GM23248 (cell line): ENCODE measurements at regions not wholly inside any gene's neighbourhood (a gene's known extent, or its start where the extent isn't known, plus 50 kb on each side); places are given as distances from the start of the nearest gene placed in this dataset.

ENCODE experiments used
- DNase-seq: peaks from one replicate; pipeline ENCODE4 v3.0.0-alpha.2; 2015
- H2AFZ ChIP-seq: fragments of 200-600 bp; sonication (generic); 2 replicates; pipeline ENCODE4 v1.6.1; 2016; ENCODE audit warnings: antibody characterized with exemption
- H3F3A ChIP-seq: fragments of 200-600 bp; sonication (generic); 2 replicates; pipeline ENCODE4 v1.6.1; 2016; ENCODE audit warnings: mild to moderate bottlenecking, antibody characterized with exemption, mixed run types; ENCODE audit not compliant: insufficient read depth
- H3K27ac ChIP-seq: fragments of 200-600 bp; sonication (generic); 2 replicates; pipeline ENCODE4 v1.5.1; 2016; ENCODE audit warnings: mild to moderate bottlenecking
- H3K27me3 ChIP-seq: fragments of 200-600 bp; sonication (generic); replicated peaks from 2 replicates; pipeline ENCODE4 v1.6.1; 2016; ENCODE audit warnings: mild to moderate bottlenecking; ENCODE audit not compliant: insufficient read depth
- H3K36me3 ChIP-seq: fragments of 200-600 bp; sonication (generic); 2 replicates; pipeline ENCODE4 v1.6.1; 2016; ENCODE audit warnings: low read depth, mild to moderate bottlenecking
- H3K4me1 ChIP-seq: fragments of 200-600 bp; sonication (generic); 2 replicates; pipeline ENCODE4 v1.6.1; 2016; ENCODE audit warnings: mild to moderate bottlenecking; ENCODE audit not compliant: insufficient read depth
- H3K4me2 ChIP-seq: fragments of 200-600 bp; sonication (generic); one replicate; pipeline ENCODE4 v1.6.1; 2016; ENCODE audit warnings: mild to moderate bottlenecking; ENCODE audit not compliant: unreplicated experiment
- H3K4me3 ChIP-seq: fragments of 200-600 bp; sonication (generic); 2 replicates; pipeline ENCODE4 v1.5.1; 2016; ENCODE audit warnings: mild to moderate bottlenecking
- H3K79me2 ChIP-seq: fragments of 200-600 bp; sonication (generic); 2 replicates; pipeline ENCODE4 v1.6.1; 2016; ENCODE audit warnings: mild to moderate bottlenecking; ENCODE audit not compliant: insufficient read depth
- H3K9ac ChIP-seq: fragments of 200-600 bp; sonication (generic); 2 replicates; pipeline ENCODE4 v1.6.1; 2016; ENCODE audit warnings: mild to moderate bottlenecking
- H3K9me2 ChIP-seq: fragments of 200-600 bp; sonication (generic); 2 replicates; pipeline ENCODE4 v1.6.1; 2016; ENCODE audit warnings: mixed run types, mild to moderate bottlenecking, moderate library complexity; ENCODE audit not compliant: insufficient read depth
- H3K9me3 ChIP-seq: fragments of 200-600 bp; sonication (generic); one replicate; pipeline ENCODE4 v1.6.1; 2017; ENCODE audit warnings: low read depth
- H4K20me1 ChIP-seq: fragments of 200-600 bp; sonication (generic); 2 replicates; pipeline ENCODE4 v1.6.0; 2016; ENCODE audit not compliant: insufficient read depth
- EZH2 ChIP-seq: fragments of 200-600 bp; sonication (generic); IDR thresholded peaks from 2 replicates; pipeline ENCODE4 v1.6.1; 2018; ENCODE audit warnings: antibody characterized with exemption, mild to moderate bottlenecking; ENCODE audit not compliant: insufficient read depth, poor library complexity, severe bottlenecking
- EZH2phosphoT487 ChIP-seq: fragments of 200-600 bp; sonication (generic); IDR thresholded peaks from 2 replicates; pipeline ENCODE4 v1.6.1; 2018; ENCODE audit warnings: antibody characterized with exemption, moderate library complexity, mild to moderate bottlenecking, low read depth; ENCODE audit not compliant: insufficient read depth
- WGBS, 2 experiments: methylation state at CpG; one replicate each; pipeline ENCODE4 v1.1.6; 2015 to 2017; ENCODE audit warnings: low lambda C conversion rate in 2 of 2, low coverage in 1 of 2; ENCODE audit errors: missing lambda C conversion rate in 2 of 2; 5-methylcytosine and 5-hydroxymethylcytosine counted together
- in situ Hi-C: fragments of 300-500 bp; cut with MboI; formaldehyde crosslinking; loops from 2 replicates; pipeline ENCODE4 v1.15.0; 2020

DNA sequence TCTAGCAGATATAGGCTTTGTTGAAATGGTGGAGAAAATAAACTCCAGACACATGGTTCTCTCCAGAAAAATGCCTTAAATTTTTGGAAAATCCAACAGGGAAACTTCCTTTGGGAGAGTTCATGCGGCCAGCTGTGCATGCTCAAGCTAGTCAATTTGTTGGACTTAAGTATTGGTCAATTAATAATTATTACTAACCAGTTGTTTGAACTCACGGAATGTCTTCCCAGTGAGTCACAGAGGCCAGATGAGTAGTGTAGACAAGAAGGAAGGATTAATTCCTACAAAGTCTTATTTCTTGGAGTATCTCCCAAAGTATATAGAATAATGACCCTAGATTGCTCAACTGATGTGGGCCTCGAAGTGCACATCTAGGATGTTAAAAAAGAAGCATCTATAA is 103.6 kb downstream of the MACIR start:
- Histone ChIP-seq H3F3A (no peaks in the 10 kb centered on the region), H2AFZ (no peak overlapping the region), H3K9me2 (no peaks in the 10 kb centered on the region), H3K9me3 (no peaks in the 10 kb centered on the region), H3K4me3 (no peak overlapping the region), H3K4me1 (peaks cover 6% of the 10 kb centered on the region; the same call in 1 of the 2 replicates), H3K79me2 (no peaks in the 10 kb centered on the region), H3K27me3 (no peaks in the 10 kb centered on the region), H4K20me1 (no peaks in the 10 kb centered on the region), H3K36me3 (no peaks in the 10 kb centered on the region), H3K9ac (no peak overlapping the region), H3K4me2 (peak overlapping the region; percentile 2), H3K27ac (no peak overlapping the region)
- WGBS, 2 experiments: 37 to 41% methylated on average over 3 of the region's 3 CpGs
- TF ChIP-seq EZH2phosphoT487 (no peak), EZH2 (no peak)
- DNase-seq: peak; percentile 42
- in situ Hi-C loops: no loop called here

DNA sequence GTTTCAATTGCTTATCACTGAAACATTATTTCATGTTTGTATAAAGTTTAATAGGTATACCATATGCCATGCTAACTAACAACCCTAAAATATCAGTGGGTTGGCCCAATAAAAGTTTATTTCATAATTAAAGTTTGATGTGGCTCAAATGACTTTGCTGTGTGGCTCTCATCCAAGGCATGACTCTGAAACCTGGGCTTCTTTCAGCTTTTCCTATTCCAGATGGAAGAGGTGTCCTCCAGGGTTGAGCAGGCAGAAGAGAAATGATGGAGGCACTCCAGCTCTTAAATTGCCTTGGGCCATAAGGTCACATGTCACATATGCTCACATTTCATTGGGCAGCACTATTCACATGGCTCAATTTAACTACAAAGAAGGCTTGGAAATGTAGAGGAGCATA is 101.9 kb downstream of the MACIR start:
- no peak for DNase-seq
- no peak overlapping the region for H3K27ac ChIP-seq
- H3K79me2 ChIP-seq: no peaks in the 10 kb centered on the region
- H3F3A ChIP-seq: no peaks in the 10 kb centered on the region
- no peak overlapping the region for H3K4me2 ChIP-seq
- no peaks in the 10 kb centered on the region for H3K36me3 ChIP-seq
- H3K9me2 ChIP-seq: no peaks in the 10 kb centered on the region
- no peaks in the 10 kb centered on the region for H4K20me1 ChIP-seq
- H2AFZ ChIP-seq: no peak overlapping the region
- no peak overlapping the region for H3K4me3 ChIP-seq
- in situ Hi-C loops: no loop called here
- no peaks in the 10 kb centered on the region for H3K9me3 ChIP-seq
- H3K27me3 ChIP-seq: no peaks in the 10 kb centered on the region
- no peak overlapping the region for H3K9ac ChIP-seq
- no peak for TF ChIP-seq EZH2
- no peak for TF ChIP-seq EZH2phosphoT487
- H3K4me1 ChIP-seq: peaks cover 6% of the 10 kb centered on the region; the same call in 1 of the 2 replicates

DNA sequence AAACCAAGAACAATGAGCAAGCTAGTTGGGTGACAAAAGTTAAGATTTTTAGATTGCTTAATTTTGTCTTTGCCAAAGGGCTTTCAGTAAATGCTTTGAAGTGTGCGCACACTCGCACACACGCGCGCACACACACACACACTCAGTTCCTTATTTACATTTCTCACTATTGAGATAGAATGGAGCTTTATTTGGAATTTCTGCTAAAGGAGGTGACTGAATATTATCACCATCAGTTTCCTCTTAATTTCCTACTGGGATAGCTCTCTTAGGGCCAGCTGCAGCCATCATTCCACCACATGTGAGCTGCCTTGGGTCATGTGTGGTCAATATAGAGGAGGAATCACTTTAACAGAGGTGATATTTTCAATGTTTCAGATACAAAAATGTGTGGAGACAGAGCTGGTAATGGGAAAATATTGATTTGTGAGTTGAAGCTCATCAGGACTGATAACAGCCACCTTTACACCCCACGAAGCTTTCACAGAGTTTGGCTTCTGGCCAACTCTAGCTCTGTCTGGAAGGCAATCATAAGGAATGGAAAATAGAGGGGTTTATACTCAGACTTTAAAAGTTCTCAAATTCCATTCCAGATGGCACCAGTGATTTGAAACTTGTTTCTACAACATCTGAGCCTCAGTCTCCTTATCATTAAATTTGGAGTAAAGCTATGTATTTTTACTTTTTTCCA is 99.9 kb downstream of the MACIR start:
- no peak for DNase-seq
- Histone ChIP-seq H2AFZ (no peak overlapping the region), H3F3A (no peaks in the 10 kb centered on the region), H3K27me3 (no peaks in the 10 kb centered on the region), H3K4me3 (no peak overlapping the region), H4K20me1 (no peaks in the 10 kb centered on the region), H3K9me2 (no peaks in the 10 kb centered on the region), H3K27ac (no peak overlapping the region), H3K9me3 (no peaks in the 10 kb centered on the region), H3K36me3 (no peaks in the 10 kb centered on the region), H3K79me2 (no peaks in the 10 kb centered on the region), H3K9ac (no peak overlapping the region), H3K4me1 (peaks cover 6% of the 10 kb centered on the region; the same call in 1 of the 2 replicates), H3K4me2 (no peak overlapping the region)
- in situ Hi-C loops: no loop called here
- WGBS, 2 experiments: 71% methylated on average over 6 of the region's 6 CpGs
- TF ChIP-seq EZH2: no peak
- TF ChIP-seq EZH2phosphoT487: no peak

DNA sequence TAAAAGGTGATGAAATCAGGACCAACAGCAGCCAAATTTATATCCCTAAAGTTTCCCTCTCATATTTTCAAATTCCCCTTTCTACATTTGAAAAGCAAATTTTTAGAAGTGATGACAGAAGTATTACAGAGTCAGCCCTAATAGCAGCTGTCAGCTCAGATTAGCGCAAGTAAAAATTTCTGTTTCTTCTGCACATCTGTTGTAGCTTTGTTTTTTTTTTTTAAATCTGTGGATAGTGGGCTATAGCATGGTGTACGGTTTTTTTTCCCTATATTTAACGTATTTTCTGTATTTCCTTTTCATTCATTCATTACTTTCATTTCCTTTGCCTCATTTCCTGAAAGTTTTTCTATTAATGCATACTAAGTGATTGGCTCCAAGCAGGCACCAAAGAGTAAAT is 99.1 kb downstream of the MACIR start:
- Histone ChIP-seq H3K9me2 (no peaks in the 10 kb centered on the region), H3K4me3 (no peak overlapping the region), H4K20me1 (no peaks in the 10 kb centered on the region), H3K36me3 (no peaks in the 10 kb centered on the region), H3K27me3 (no peaks in the 10 kb centered on the region), H3K27ac (no peak overlapping the region), H3K4me1 (peaks cover 6% of the 10 kb centered on the region; the same call in 1 of the 2 replicates), H2AFZ (no peak overlapping the region), H3K4me2 (no peak overlapping the region), H3K79me2 (no peaks in the 10 kb centered on the region), H3K9me3 (no peaks in the 10 kb centered on the region), H3F3A (no peaks in the 10 kb centered on the region), H3K9ac (no peak overlapping the region)
- DNase-seq: no peak
- in situ Hi-C loops: no loop called here
- no peak for TF ChIP-seq EZH2
- TF ChIP-seq EZH2phosphoT487: no peak
- WGBS, 2 experiments: 32 to 33% methylated on average over 3 of the region's 3 CpGs
